Neuronal stem cell (in vitro differentiated cells): ENCODE measurements at regions not wholly inside any gene's neighbourhood (a gene's known extent, or its start where the extent isn't known, plus 50 kb on each side); places are given as distances from the start of the nearest gene placed in this dataset.

ENCODE experiments used
- DNase-seq: peaks from one replicate; pipeline ENCODE4 v3.0.0-alpha.2; 2013; ENCODE audit warnings: low spot score
- H2AFZ ChIP-seq: one replicate; pipeline ENCODE4 v1.6.1; 2013; ENCODE audit warnings: mild to moderate bottlenecking, low read length, inconsistent platforms
- H2AK5ac ChIP-seq: 2 replicates; pipeline ENCODE4 v1.6.1; 2013; ENCODE audit warnings: low read depth, mild to moderate bottlenecking, inconsistent platforms, low read length, moderate library complexity, mixed read lengths
- H2BK120ac ChIP-seq: 2 replicates; pipeline ENCODE4 v1.6.1; 2013; ENCODE audit warnings: low read depth, mild to moderate bottlenecking, inconsistent platforms, low read length, moderate library complexity, mixed read lengths
- H2BK12ac ChIP-seq: one replicate; pipeline ENCODE4 v1.6.1; 2013; ENCODE audit warnings: low read length, inconsistent platforms
- H2BK15ac ChIP-seq: 2 replicates; pipeline ENCODE4 v1.6.1; 2013; ENCODE audit warnings: mild to moderate bottlenecking, low read length, inconsistent platforms, mixed read lengths
- H2BK5ac ChIP-seq: one replicate; pipeline ENCODE4 v1.6.1; 2013; ENCODE audit warnings: inconsistent platforms, mild to moderate bottlenecking, low read length, moderate library complexity
- H3K14ac ChIP-seq: one replicate; pipeline ENCODE4 v1.6.1; 2013; ENCODE audit warnings: low read length, inconsistent platforms
- H3K18ac ChIP-seq: 2 replicates; pipeline ENCODE4 v1.6.1; 2013; ENCODE audit warnings: low read length, inconsistent platforms
- H3K23ac ChIP-seq: 2 replicates; pipeline ENCODE4 v1.6.1; 2013; ENCODE audit warnings: low read depth, mild to moderate bottlenecking, mixed read lengths, low read length, inconsistent platforms; ENCODE audit not compliant: poor library complexity
- H3K27ac ChIP-seq: replicated peaks from 3 replicates; pipeline ENCODE4 v1.5.1; 2013; ENCODE audit warnings: low read length, inconsistent platforms
- H3K27me3 ChIP-seq, 3 experiments: 2 replicates each; pipeline ENCODE4 v1.6.1; 2013; ENCODE audit warnings: low read length in 3 of 3, mild to moderate bottlenecking in 2 of 3, inconsistent platforms in 1 of 3, low read depth in 1 of 3, mixed read lengths in 1 of 3, moderate library complexity in 1 of 3; ENCODE audit not compliant: control insufficient read depth in 3 of 3, insufficient read depth in 3 of 3
- H3K36me3 ChIP-seq, 2 donors: replicated peaks in 1 of 2; 2 replicates each; pipeline ENCODE4 v1.6.1; 2013; ENCODE audit warnings: low read length in 2 of 2; ENCODE audit not compliant: control insufficient read depth in 2 of 2, insufficient read depth in 2 of 2
- H3K4ac ChIP-seq: 2 replicates; pipeline ENCODE4 v1.6.1; 2013; ENCODE audit warnings: inconsistent platforms, mild to moderate bottlenecking, low read length, moderate library complexity
- H3K4me1 ChIP-seq, 2 donors: 1 replicate in 1 of 2; 2 replicates in 1 of 2; pipeline ENCODE4 v1.6.1; 2013; ENCODE audit warnings: low read length in 2 of 2, low read depth in 1 of 2; ENCODE audit not compliant: control insufficient read depth in 2 of 2, insufficient read depth in 1 of 2
- H3K4me2 ChIP-seq: one replicate; pipeline ENCODE4 v1.6.1; 2013; ENCODE audit warnings: mild to moderate bottlenecking, low read length, inconsistent platforms; ENCODE audit not compliant: insufficient read depth, poor library complexity, severe bottlenecking
- H3K4me3 ChIP-seq, 2 donors: 2 replicates each; pipeline ENCODE4 v1.5.1; 2013; ENCODE audit warnings: low read length in 2 of 2, mild to moderate bottlenecking in 2 of 2, inconsistent platforms in 1 of 2, moderate library complexity in 1 of 2
- H3K79me1 ChIP-seq: one replicate; pipeline ENCODE4 v1.6.1; 2013; ENCODE audit warnings: low read depth, mild to moderate bottlenecking, inconsistent platforms, low read length, moderate library complexity
- H3K9ac ChIP-seq: one replicate; pipeline ENCODE4 v1.6.1; 2013; ENCODE audit warnings: mild to moderate bottlenecking, low read depth, low read length, inconsistent platforms; ENCODE audit not compliant: poor library complexity
- H3K9me3 ChIP-seq, 2 donors: replicated peaks in 1 of 2; 2 replicates each; pipeline versions ENCODE3 to v1.6.1; 2013; ENCODE audit warnings: low read length in 2 of 2, mild to moderate bottlenecking in 2 of 2, inconsistent platforms in 1 of 2, low read depth in 1 of 2, mixed read lengths in 1 of 2, moderate library complexity in 1 of 2; ENCODE audit not compliant: control insufficient read depth in 2 of 2, insufficient read depth in 1 of 2
- H4K8ac ChIP-seq: one replicate; pipeline ENCODE4 v1.6.1; 2013; ENCODE audit warnings: low read depth, mild to moderate bottlenecking, inconsistent platforms, low read length, moderate library complexity
- H4K91ac ChIP-seq: one replicate; pipeline ENCODE4 v1.6.1; 2013; ENCODE audit warnings: low read length, low read depth, mild to moderate bottlenecking, inconsistent platforms; ENCODE audit not compliant: poor library complexity
- WGBS, 2 donors: extraction: QIAGEN DNeasy Blood & Tissue Kit; methylation state at CpG; one replicate each; pipeline ENCODE4 v1.1.7; 2013; ENCODE audit warnings: missing lambda C conversion rate in 2 of 2, mixed read lengths in 1 of 2; ENCODE audit not compliant: insufficient read length in 2 of 2, insufficient replicate concordance in 1 of 2; ENCODE audit errors: extremely low coverage in 2 of 2; 5-methylcytosine and 5-hydroxymethylcytosine counted together

DNA sequence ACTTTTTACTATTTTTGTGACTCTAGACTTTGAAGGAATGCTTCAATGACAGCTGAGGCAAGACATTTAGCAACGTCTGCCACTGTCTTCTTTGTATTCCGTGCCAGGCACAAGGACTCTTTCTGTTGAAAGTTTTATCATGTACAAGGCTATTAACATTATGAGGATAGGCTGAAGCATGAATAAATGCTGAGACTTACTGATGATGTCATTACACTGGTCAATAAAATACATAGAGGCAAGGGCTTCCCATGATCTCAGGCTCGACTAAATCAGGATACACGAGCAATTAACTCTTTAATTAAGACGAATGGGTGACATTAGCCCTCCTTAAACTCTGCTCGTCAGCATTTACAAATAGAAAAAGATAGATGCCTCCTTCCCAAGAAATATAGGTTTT lies 1393.3 kb upstream of the WWC1 start:
- Histone ChIP-seq H2BK5ac (no peak overlapping the region), H2BK12ac (no peak overlapping the region), H3K18ac (no peak overlapping the region), H3K4me3 (no peak overlapping the region), H3K27me3 (no peaks in the 10 kb centered on the region), H2AFZ (no peak overlapping the region), H2BK120ac (no peak overlapping the region), H3K4me1 (peaks cover 0 to 6% of the 10 kb centered on the region in 2 donors), H3K14ac (no peak overlapping the region), H3K36me3 (no peaks in the 10 kb centered on the region), H3K4ac (no peak overlapping the region), H3K9ac (no peak overlapping the region), H2AK5ac (no peak overlapping the region), H3K27ac (no peak overlapping the region), H4K8ac (no peak overlapping the region), H2BK15ac (no peak overlapping the region), H3K4me2 (no peak overlapping the region), H4K91ac (no peak overlapping the region), H3K79me1 (no peaks in the 10 kb centered on the region), H3K23ac (no peak overlapping the region), H3K9me3 (no peaks in the 10 kb centered on the region)
- no CpG with 5 or more reads among the region's 6 CpGs for WGBS, 2 donors
- no peak for DNase-seq

DNA sequence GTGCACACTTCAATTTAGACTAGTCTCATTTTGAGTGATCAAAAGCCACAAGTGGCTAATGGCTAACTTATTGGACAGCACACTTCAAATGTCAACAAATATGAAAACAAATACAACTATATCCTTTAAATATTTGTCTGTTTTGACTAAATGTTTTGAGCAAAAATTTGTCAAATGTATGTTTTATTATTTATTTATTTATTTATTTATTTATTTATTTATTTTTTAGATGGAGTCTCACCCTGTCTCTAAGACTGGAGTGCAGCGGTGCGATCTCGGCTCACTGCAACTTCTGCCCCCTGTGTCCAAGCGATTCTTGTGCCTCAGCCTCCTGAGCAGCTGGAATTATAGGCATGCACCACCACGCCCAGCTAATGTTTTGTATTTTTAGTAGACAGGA lies 1392.1 kb upstream of the WWC1 start:
- H2AK5ac ChIP-seq = no peak overlapping the region
- no peaks in the 10 kb centered on the region for H3K79me1 ChIP-seq
- H3K4me3 ChIP-seq = no peak overlapping the region
- H3K4ac ChIP-seq = no peak overlapping the region
- no peak for DNase-seq
- no peak overlapping the region for H2BK12ac ChIP-seq
- no peak overlapping the region for H2BK5ac ChIP-seq
- H4K8ac ChIP-seq = no peak overlapping the region
- H3K4me2 ChIP-seq = no peak overlapping the region
- H3K27me3 ChIP-seq = no peaks in the 10 kb centered on the region
- no CpG with 5 or more reads among the region's 5 CpGs for WGBS, 2 donors
- no peak overlapping the region for H3K14ac ChIP-seq
- no peaks in the 10 kb centered on the region for H3K36me3 ChIP-seq
- H2BK15ac ChIP-seq = no peak overlapping the region
- H3K23ac ChIP-seq = no peak overlapping the region
- no peak overlapping the region for H2BK120ac ChIP-seq
- H2AFZ ChIP-seq = no peak overlapping the region
- no peak overlapping the region for H4K91ac ChIP-seq
- H3K18ac ChIP-seq = no peak overlapping the region
- H3K4me1 ChIP-seq = peaks cover 0 to 6% of the 10 kb centered on the region in 2 donors
- no peak overlapping the region for H3K27ac ChIP-seq
- no peak overlapping the region for H3K9ac ChIP-seq
- no peaks in the 10 kb centered on the region for H3K9me3 ChIP-seq

DNA sequence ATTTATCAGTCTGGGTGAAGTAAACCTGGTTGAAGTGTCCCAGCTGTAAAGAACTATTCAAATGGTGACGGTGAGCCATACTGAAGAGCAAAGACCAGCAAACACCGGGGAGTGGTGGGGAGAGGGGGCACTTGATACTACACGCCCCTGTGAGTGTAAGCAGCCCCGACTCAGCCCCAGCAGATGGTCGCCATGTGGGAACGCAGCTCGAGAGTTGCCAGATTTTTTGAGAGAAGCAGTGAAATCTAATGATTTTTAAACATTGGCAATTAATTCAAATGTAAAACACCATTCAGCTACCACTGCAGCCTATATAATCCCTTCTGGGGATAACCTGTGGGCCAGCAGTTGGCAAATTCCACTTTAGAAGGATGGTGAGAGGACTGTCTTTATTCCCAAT lies 1386.9 kb upstream of the WWC1 start:
- no peaks in the 10 kb centered on the region for H3K4me1 ChIP-seq
- peak overlapping the region in 1 of 2 donors; percentile 51 for H3K4me3 ChIP-seq
- no peak overlapping the region for H2AK5ac ChIP-seq
- H3K4me2 ChIP-seq = no peak overlapping the region
- H2BK15ac ChIP-seq = no peak overlapping the region
- WGBS, 2 donors = no CpG with 5 or more reads among the region's 7 CpGs
- DNase-seq = no peak
- H4K8ac ChIP-seq = no peak overlapping the region
- no peak overlapping the region for H2BK120ac ChIP-seq
- H2BK12ac ChIP-seq = no peak overlapping the region
- H3K9me3 ChIP-seq = no peaks in the 10 kb centered on the region
- no peaks in the 10 kb centered on the region for H3K27me3 ChIP-seq
- no peak overlapping the region for H3K9ac ChIP-seq
- no peak overlapping the region for H2BK5ac ChIP-seq
- no peak overlapping the region for H2AFZ ChIP-seq
- H3K23ac ChIP-seq = no peak overlapping the region
- H3K79me1 ChIP-seq = no peaks in the 10 kb centered on the region
- H3K4ac ChIP-seq = no peak overlapping the region
- H3K27ac ChIP-seq = no peak overlapping the region
- H4K91ac ChIP-seq = no peak overlapping the region
- no peak overlapping the region for H3K14ac ChIP-seq
- no peaks in the 10 kb centered on the region for H3K36me3 ChIP-seq
- H3K18ac ChIP-seq = no peak overlapping the region

DNA sequence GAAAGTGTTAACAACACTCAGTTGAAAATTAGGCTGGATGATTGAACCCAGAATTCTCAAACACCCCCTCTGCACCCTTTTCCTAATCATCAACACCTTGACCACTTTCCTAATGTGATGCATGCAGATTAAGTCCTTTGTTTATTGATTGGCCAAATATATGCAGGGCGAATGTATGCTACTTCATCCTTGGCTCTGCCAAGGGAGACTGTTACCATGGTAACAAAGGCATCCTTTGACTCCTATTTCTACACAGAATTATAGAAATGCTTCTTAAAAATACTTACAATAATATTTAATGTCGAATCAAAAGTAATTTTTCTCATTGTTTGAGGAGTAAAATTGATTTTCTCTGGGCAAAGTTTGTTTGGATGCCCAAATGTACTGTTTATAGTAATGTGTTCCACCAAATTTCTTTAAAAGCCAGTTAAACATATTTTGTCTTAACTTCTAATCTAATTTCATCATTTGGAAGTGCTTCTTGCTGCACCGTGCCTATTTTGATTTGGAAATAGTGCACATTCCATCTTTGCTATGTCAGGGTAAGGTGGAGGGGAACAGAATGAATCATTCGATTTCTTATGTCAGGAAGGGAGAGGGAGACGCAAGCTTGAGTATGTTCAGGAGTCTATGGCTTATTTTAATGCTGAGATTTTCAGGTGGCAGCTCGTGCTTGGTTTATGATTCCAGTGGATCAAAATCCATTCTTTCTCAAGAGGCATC lies 1384.3 kb upstream of the WWC1 start:
- H3K23ac ChIP-seq = no peak overlapping the region
- no peak overlapping the region for H2AK5ac ChIP-seq
- H2BK15ac ChIP-seq = no peak overlapping the region
- no peak overlapping the region for H3K4me3 ChIP-seq
- no peak overlapping the region for H2AFZ ChIP-seq
- WGBS, 2 donors = no CpG with 5 or more reads among the region's 6 CpGs
- H3K79me1 ChIP-seq = no peaks in the 10 kb centered on the region
- no peak overlapping the region for H3K18ac ChIP-seq
- H3K4ac ChIP-seq = no peak overlapping the region
- H2BK5ac ChIP-seq = no peak overlapping the region
- H3K36me3 ChIP-seq = no peaks in the 10 kb centered on the region
- no peaks in the 10 kb centered on the region for H3K9me3 ChIP-seq
- H3K4me1 ChIP-seq = no peaks in the 10 kb centered on the region
- H2BK12ac ChIP-seq = no peak overlapping the region
- no peak overlapping the region for H4K8ac ChIP-seq
- DNase-seq = no peak
- H3K4me2 ChIP-seq = no peak overlapping the region
- no peaks in the 10 kb centered on the region for H3K27me3 ChIP-seq
- H3K27ac ChIP-seq = no peak overlapping the region
- H3K9ac ChIP-seq = no peak overlapping the region
- H3K14ac ChIP-seq = no peak overlapping the region
- no peak overlapping the region for H2BK120ac ChIP-seq
- H4K91ac ChIP-seq = no peak overlapping the region
